Esophagus (tissue), 2 donors: ENCODE measurements at regions not wholly inside any gene's neighbourhood (a gene's known extent, or its start where the extent isn't known, plus 50 kb on each side); places are given as distances from the start of the nearest gene placed in this dataset.
"Not testable (repeated sequence)": the region's sequence is repeated elsewhere in the genome, so short reads cannot be mapped to it uniquely, and the experiment has no call there.

ENCODE experiments used
- H3K27ac ChIP-seq, 2 donors: one replicate each; pipeline ENCODE4 v1.5.1; 2013; ENCODE audit warnings: low read depth in 2 of 2, mild to moderate bottlenecking in 2 of 2, inconsistent platforms in 1 of 2, low read length in 1 of 2, moderate library complexity in 1 of 2
- H3K27me3 ChIP-seq, 2 donors: one replicate each; pipeline ENCODE4 v1.6.1; 2013; ENCODE audit warnings: low read length in 2 of 2, control low read depth in 1 of 2, mild to moderate bottlenecking in 1 of 2; ENCODE audit not compliant: insufficient read depth in 2 of 2, control insufficient read depth in 1 of 2
- H3K36me3 ChIP-seq, 2 donors: one replicate each; pipeline ENCODE4 v1.6.1; 2013; ENCODE audit warnings: low read length in 1 of 2; ENCODE audit not compliant: control insufficient read depth in 2 of 2, insufficient read depth in 2 of 2
- H3K4me1 ChIP-seq, 2 donors: one replicate each; pipeline ENCODE4 v1.6.1; 2013; ENCODE audit warnings: low read length in 1 of 2; ENCODE audit not compliant: control insufficient read depth in 2 of 2, insufficient read depth in 2 of 2
- H3K4me3 ChIP-seq, 2 donors: one replicate each; pipeline ENCODE4 v1.5.1; 2013; ENCODE audit warnings: low read length in 2 of 2, mild to moderate bottlenecking in 2 of 2, low read depth in 1 of 2, moderate library complexity in 1 of 2
- H3K9me3 ChIP-seq, 2 donors: one replicate each; pipeline ENCODE4 v1.6.1; 2013; ENCODE audit warnings: mild to moderate bottlenecking in 2 of 2, low read depth in 1 of 2, low read length in 1 of 2, moderate library complexity in 1 of 2; ENCODE audit not compliant: control insufficient read depth in 2 of 2, insufficient read depth in 1 of 2
- WGBS, 2 donors: extraction: QIAGEN DNeasy Blood & Tissue Kit; methylation state at CpG; one replicate each; pipeline ENCODE4 v1.1.7; 2013; 5-methylcytosine and 5-hydroxymethylcytosine counted together
- donor health status: healthy with polysubstance abuse.
- donor health status: Bipolar disorder and iron deficiency.

GRCh38 chr7:149962685-149963319, 89.0 kb downstream of the ATP6V0E2 start:
- not testable (repeated sequence) for H3K27ac ChIP-seq, H3K4me1 ChIP-seq, H3K4me3 ChIP-seq, H3K27me3 ChIP-seq, H3K36me3 ChIP-seq, H3K9me3 ChIP-seq
- WGBS, 2 donors = 49 to 51% methylated on average over 8 of the region's 8 CpGs

GRCh38 chr7:149963985-149964384, 90.2 kb downstream of the ATP6V0E2 start:
- not testable (repeated sequence) for H3K4me1 ChIP-seq, H3K27me3 ChIP-seq, H3K4me3 ChIP-seq, H3K27ac ChIP-seq, H3K36me3 ChIP-seq, H3K9me3 ChIP-seq
- 85 to 87% methylated on average over 3 to 5 of the region's 5 CpGs for WGBS, 2 donors

DNA sequence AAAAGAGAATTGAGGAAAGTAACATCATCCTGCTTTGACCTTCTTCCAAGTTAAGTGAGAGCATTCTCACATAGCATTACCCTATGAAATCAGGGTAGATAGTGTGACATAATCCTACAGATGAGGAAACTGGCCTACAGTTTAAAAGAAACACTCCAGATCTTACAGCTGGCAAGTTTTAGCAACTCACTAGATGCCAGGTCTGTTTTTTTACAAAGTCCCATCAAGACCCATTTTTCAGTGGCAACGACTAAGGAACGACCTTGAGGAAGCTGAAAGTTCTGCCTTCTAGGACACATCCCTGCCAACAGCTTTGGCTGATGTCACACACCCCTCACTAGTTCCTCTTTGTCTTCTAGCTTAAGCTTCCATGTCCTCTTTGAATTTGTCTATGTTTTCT, 92.7 kb downstream of the ATP6V0E2 start:
- H3K27ac ChIP-seq, H3K27me3 ChIP-seq, H3K4me3 ChIP-seq, H3K4me1 ChIP-seq, H3K9me3 ChIP-seq, H3K36me3 ChIP-seq: not testable (repeated sequence)
- WGBS, 2 donors = 69 to 94% methylated on average over 2 of the region's 2 CpGs

- WGBS, 2 donors = 80 to 85% methylated on average over 10 of the region's 10 CpGs
- H3K4me1 ChIP-seq = not testable (repeated sequence)
Observed at GRCh38 chr7:149972977-149973376, 99.2 kb downstream of the ATP6V0E2 start.

DNA sequence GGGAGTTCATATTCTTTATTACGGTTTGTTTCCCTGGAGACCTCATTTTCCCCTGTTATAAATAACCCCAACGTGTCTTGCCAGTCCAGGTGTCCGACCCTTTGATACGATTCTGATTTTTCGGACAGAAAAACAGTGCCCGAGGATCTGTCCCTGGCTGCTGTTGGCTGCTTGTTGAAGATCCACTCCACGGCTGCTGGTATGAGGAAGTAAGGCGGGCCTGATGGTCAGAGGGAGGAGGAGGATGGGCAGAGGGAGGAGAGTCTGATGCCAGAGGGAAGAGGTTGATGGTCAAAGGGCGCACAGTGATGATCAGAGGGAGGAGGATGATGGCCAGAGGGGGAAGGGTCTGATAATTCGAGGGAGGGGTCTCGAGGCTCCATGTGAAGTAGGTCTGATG, 99.9 kb downstream of the ATP6V0E2 start:
- not testable (repeated sequence) for H3K4me1 ChIP-seq, H3K27ac ChIP-seq, H3K9me3 ChIP-seq, H3K36me3 ChIP-seq, H3K4me3 ChIP-seq, H3K27me3 ChIP-seq
- 74 to 81% methylated on average over 6 of the region's 11 CpGs for WGBS, 2 donors

More at GRCh38 chr7:149972977-149973376, 99.2 kb downstream of the ATP6V0E2 start:
- not testable (repeated sequence) for H3K27me3 ChIP-seq, H3K9me3 ChIP-seq, H3K4me3 ChIP-seq, H3K27ac ChIP-seq, H3K36me3 ChIP-seq

- not testable (repeated sequence) for H3K27me3 ChIP-seq, H3K4me1 ChIP-seq, H3K27ac ChIP-seq, H3K4me3 ChIP-seq, H3K9me3 ChIP-seq, H3K36me3 ChIP-seq
- WGBS, 2 donors = 47 to 53% methylated on average over 4 of the region's 4 CpGs
Observed at GRCh38 chr7:149975608-149976007, 101.8 kb downstream of the ATP6V0E2 start.

DNA sequence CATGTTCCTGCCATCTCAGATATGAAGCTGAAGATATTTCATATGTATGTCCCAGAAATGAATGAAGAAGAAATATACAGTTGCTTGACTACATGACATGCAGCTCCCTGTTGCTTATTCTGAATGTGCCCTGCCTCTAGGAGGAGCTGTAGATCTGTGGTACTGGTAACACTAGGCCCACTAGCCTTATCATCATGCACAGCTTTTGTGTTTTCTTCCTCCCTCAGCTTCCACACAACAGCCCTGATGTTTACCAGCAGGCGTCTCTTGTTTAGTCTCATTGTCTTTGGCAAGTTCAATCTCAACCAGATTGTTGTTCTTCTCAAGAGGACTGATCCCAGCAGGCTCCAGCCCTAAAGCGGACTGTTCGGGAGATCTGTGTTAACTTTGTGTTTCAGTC, 104.8 kb downstream of the ATP6V0E2 start:
- H3K9me3 ChIP-seq, H3K36me3 ChIP-seq, H3K27ac ChIP-seq, H3K27me3 ChIP-seq, H3K4me3 ChIP-seq, H3K4me1 ChIP-seq: not testable (repeated sequence)
- 80 to 84% methylated on average over 3 of the region's 3 CpGs for WGBS, 2 donors

DNA sequence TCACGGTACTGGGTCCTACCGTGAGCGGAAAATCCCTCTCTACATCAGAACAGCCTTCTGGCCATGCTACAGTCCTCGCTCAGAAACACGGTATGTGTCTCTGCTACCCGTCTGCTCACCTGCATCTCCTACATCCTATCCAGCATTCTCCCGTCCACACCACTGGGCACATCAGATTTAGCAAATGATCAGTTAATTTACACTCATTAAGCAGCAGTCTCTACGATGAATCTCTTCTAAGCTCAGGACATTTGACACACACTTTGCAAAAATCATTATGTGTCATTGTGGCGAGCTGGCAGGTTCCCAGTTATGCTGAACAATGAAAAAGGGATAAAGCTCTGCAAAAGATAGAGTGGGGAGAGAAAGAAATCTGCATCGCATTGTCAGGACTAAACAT, 105.2 kb downstream of the ATP6V0E2 start:
- H3K36me3 ChIP-seq, H3K27ac ChIP-seq, H3K4me3 ChIP-seq, H3K27me3 ChIP-seq, H3K4me1 ChIP-seq, H3K9me3 ChIP-seq: not testable (repeated sequence)
- 78 to 81% methylated on average over 7 to 10 of the region's 10 CpGs for WGBS, 2 donors

GRCh38 chr7:149982537-149983112, 108.9 kb downstream of the ATP6V0E2 start:
- H3K9me3 ChIP-seq, H3K27me3 ChIP-seq, H3K4me3 ChIP-seq, H3K4me1 ChIP-seq, H3K36me3 ChIP-seq, H3K27ac ChIP-seq: not testable (repeated sequence)
- WGBS, 2 donors = 68 to 79% methylated on average over 4 of the region's 4 CpGs

- not testable (repeated sequence) for H3K27ac ChIP-seq, H3K9me3 ChIP-seq, H3K4me3 ChIP-seq, H3K4me1 ChIP-seq, H3K27me3 ChIP-seq, H3K36me3 ChIP-seq
- WGBS, 2 donors = no CpG with 5 or more reads among the region's 3 CpGs
Observed at GRCh38 chr7:149986866-149987265, 113.1 kb downstream of the ATP6V0E2 start.
